GM21576 (cell line): ENCODE measurements at regions not wholly inside any gene's neighbourhood (a gene's known extent, or its start where the extent isn't known, plus 50 kb on each side); places are given as distances from the start of the nearest gene placed in this dataset.
"Not testable (repeated sequence)": the region's sequence is repeated elsewhere in the genome, so short reads cannot be mapped to it uniquely, and the experiment has no call there.

Experiments used
- ATAC-seq: cut with Tn5 transposase; IDR thresholded peaks from one replicate; pipeline ENCODE4 v1.9.1; 2021; ENCODE audit warnings: mild to moderate bottlenecking, moderate library complexity; ENCODE audit not compliant: unreplicated experiment

DNA sequence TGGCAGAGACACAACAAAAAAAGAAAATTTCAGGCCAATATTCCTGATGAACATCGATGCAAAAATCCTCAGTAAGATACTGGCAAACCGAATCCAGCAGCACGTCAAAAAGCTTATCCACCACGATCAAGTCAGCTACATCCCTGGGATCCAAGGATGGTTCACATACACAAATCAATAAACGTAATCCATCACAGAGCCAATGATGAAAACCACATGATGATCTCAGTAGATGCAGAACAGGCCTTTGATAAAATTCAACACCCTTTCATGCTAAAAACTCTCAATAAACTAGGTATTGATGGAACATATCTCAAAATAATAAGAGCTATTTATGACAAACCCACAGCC is 382.1 kb downstream of the IPMK start:
- not testable (repeated sequence) for ATAC-seq

DNA sequence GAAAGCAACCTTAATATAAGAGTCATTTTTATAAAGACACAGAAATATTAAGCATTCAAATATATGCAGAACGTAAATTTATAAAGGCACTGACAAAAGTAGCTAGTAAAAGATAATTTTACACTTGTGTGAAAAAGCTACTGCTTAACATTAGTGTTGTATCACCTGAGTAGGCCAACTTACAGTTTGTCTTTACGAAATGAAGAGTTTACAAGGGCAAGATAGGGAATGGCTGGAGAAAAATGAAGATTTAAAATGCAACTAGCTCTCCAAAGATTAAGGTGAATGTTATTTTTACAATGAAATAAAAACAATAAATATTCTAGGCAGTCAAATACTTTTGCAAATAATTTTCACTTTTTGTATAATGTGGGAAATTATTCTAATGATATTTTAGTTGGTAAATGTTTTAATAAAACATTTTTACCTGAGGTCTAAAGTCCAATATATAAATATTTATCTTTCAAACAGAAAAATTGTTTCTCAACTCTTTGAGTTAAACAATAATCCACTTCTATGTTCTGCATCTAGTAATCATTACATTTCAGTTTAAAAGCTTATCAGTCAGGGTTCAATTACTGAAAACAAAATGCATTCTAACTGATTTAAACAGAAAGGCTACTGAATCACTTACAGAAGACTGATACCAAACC is 382.6 kb downstream of the IPMK start:
- ATAC-seq, result no peak

DNA sequence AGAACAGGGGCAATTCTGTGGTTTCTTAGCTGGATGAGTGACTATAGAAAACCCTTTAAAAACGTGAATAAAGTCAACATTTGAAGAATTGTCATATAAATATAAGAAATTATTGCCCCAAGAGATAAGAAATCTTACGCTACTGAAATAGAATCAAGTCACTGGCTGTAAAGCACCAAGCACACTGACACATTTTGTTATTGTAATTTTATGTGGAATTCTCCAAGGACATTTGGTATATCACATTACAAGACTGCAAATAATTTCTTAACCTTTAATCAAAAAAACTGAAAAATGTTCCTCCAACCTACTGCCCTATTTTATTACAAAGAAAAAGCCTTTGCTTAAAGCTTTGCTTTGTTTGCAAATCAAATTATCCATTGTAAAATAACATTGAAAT is 383.3 kb downstream of the IPMK start:
- ATAC-seq, result no peak

DNA sequence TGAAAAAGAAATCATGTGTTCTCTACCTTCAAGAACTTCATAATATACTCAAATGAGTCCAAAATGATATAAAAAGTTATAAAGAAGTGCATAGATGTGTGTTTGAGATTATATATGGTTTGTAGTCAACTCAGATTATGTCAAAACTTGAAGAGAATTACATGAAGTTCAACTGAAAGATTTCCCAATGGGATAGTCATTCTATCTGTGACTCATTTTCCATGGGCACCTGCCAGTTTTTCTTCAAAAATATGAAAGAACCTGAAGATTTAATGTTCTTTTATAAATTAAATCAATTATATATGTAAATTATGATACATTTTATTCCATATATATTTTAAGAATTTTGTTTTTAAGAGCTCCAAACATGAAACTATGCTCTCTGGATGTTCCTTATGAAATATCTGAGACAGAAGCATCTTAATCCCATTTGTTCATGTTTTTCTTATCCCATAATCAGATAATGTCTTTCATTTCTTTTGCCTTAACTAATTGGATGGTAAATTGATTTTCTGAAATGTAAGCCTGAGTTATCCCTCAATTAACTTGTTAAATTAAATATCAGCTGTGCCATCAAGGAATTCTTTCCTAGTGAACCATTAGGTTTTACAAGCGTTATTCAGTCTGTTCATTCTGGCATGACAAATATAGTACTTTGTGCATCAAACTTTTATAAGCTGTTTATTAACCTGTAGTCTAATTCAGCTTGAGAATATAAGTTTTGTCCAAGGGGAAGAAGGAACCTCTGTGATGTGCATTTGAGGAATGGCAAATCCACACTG is 387.1 kb downstream of the IPMK start:
- no peak for ATAC-seq

DNA sequence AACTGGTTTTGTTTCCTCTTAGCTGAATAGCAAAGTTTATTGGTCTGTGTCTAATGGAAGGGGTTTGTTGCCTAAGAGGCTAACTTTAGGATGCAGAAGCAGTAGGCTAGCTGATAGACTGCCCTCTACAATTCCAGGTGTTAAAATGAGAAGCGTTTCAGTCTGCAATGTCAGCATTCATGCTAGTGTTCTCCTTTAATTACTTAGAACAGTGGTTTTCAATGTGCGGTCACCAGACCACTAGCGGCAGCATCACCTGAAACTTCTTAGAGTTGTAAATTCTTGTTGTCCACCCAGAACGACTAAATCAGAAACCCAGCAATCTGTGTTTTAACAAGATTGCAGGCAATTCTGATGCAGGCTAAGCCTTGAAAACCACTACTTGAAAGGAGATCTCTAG is 392.9 kb downstream of the IPMK start:
- ATAC-seq, result no peak

DNA sequence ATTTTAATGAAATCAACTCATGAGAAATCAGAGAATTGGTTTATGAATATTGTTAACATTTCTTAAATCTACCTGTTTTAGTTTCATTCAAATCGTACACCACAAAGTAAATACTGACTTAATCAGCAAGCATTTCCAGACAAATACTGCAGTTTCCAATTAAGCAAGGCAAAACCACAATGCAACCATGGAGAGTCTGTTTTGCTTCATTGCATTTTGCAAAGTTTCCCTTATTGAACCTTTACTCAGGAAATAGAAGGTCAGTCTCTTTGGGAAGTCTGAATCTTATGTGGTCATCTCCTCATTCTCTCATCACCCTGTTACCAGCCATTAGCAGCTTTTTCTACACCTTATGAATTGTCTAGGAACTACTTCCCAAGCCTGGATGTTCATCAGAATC is 400.5 kb downstream of the IPMK start:
- ATAC-seq, result no peak

DNA sequence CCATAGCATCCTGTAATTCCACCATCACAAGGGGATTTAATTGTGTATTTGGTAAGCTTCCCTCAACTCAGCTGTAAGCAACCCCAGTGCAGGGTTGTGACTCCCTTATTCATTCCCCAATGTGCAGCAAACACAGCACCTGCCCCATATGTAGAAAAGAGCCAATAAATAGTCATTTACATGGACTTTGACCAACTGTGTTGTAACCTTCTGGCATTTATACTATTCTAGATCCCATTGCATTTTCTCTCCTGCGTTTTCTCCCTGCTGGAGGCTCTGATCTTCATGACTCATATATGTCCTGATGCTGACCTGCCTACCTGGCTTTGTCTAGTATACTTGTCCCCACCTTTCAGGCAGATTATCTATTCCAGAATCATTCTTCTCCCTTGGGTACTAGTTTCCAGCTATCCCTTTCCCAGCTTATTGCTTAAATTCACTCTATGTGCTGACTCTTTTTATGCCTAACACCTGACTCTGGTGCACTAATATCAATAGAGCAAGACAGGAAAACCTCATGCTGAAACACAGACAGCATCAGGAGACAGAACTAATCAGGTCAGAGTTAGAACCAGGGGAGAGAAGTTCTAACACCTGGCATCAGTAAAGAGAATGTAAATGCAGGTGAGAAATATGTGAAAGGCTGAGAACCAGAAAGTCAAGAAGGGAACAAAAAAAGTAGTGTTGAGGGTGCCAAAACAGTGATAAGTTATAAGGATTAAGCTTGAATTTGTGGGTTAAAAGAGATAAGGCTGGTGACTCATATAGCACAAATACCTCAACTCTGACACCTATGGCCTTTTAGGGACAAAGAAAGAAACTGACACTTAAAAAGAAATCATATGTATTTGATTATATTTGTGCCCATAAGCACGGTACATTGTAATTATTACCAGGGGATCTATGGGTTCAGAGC is 402.7 kb downstream of the IPMK start:
- ATAC-seq, result no peak

DNA sequence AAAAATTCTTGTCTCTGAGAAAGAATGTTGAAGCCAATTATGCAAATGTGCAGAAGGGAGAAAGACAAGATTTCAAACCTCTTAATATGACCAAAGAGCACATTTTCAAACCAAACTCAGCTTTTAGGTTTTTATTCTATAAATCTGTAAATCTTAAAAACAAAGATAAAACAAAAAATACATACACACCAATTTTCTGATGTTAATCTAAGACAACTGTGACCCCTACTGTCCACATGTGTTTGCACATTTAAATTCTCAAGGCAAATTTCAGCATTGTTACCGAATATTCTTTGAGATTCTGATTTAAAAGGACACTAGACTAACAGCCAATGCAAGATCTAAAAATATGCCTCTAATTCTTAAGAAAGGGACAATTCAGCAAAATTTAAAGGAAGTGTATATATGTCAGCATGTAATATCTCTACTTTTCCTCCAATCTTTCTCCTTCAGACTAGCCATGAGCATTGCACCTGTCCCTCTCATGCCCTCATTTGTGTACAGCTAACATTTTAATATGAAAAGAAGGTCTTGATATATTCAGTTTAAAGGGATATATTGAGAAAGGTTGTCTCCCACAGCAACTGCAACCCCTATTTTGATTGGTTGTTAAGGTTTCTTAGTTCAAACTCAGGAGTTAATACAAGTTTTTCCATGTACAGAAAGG is 417.9 kb downstream of the IPMK start:
- ATAC-seq, result no peak

DNA sequence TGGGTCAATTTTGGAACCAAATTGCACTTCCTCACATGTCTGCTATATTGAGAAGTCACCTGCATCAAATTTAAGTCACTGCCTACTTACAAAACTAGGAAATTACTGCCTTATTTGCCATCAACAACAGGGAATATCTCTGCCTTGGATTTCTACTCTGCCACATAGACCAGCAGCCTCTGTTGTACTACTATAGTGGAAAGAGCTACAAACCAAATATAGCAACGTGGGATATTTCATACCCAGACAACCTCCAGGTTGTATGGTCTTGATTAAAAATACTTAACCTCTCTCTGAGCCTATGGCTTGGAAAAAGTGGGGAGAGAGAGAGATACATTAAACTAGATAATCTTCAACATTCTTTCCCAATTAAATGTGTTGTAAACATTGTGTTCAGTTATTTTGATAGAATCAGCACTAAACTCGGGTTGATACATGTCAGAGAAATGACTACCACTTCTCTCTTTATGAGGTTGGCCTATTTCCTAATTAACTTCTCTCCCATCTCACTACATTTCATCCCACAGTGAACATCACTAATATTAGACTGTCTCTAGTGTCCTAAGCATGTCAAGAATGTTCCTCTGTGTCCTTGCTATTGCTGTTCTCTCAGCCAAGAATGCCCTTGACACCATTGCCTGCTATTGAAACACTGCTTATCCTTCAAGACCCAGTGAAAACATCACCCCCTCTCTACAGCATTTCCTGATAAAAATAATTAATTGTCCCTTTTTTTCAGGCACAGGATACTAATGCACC is 421.2 kb downstream of the IPMK start:
- no peak for ATAC-seq

DNA sequence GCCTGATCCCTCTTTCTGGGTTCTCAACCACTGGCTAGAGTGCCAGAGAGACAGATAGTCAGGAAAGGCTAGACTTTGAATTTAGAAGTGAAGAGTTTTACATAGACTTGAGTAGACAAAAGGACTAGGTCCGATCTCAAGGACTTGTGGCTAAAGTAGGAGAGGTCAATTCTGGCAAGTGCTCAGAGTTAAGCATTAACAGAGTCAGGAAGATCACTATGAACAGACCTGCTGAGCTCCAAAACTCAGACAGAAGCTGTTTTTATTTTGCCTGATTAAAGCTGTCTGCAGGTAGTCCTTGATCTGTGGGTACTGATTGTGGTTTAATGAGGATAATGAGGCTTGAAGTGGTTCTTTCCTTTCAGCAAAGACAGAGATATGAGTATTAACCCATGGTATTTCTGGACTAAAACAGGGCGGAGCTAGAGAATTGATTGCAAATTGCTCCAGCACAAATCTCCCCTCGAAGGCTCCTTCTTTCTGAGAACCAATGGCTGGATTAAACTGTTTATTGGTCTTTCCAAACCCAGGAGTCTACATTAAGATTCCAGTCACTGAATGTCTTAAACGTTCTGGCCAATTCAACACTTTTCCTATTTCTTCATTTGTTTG is 423.2 kb downstream of the IPMK start:
- ATAC-seq, result no peak

DNA sequence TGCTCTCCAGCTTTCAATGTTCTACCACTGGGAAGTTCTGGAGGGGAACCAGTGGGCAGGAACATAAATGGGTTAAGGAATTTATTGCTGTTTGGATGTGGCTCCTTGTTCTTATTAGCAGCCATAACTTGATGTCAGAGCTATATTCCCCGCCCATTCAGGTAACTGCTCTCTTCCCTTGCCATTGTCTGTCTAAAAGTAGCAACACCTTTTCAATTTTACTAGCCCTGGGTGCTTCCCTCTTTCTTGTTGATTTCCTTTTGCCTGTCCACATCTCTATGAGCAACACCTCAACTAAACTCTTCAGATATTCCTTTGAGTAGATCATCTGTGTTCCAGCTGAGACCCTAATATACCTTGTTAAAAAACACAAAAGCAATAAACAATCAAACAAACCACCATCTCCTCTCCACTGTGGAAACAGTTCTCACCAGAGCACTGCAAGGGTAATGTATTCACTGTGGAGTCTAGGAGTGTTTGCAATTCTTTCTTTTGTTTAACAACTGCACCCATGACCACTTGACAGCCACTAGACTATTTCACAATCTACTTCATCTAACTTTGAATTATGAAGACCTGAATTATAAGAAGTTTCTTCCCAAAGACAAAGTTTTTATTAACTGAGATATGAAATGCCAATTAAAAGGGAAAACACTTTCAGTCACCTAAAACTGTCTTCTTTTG is 436.7 kb downstream of the IPMK start:
- no peak for ATAC-seq

DNA sequence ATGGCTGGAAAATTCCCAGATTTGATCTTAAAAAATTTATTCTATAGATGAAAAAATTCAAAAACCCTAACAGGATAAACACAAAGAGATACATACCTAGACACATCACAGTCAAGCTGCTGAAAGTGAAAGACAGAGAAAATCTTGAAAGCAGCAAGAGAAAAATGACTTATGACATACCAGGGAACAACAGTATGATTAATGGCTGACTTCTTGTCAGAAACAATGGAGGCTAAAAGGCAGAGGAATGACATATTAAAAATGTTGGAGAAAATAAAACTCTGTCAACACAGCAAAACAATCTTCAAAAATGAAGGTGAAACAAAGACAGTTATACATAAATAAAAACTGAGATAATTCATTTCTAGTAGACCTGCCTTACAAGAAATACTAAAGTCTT is 442.7 kb downstream of the IPMK start:
- ATAC-seq, result no peak

DNA sequence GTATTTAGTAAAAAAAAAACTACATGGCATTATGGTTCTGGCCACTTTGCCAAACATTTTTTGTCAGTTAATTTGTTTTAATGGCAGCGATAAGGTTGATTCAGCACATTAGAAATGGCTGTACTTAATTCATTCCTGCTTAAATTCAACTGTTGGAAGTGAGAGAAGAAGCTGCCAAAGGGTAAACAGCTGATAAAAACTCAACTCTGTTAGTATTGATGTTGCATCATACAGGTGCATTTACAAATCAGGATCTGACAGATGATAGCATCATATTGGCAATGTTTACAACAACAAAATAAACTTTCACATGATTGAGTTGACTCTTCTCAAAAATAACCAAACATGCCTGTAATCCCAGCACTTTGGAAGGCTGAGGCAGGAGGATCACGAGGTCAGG is 444.3 kb downstream of the IPMK start:
- ATAC-seq, result no peak

DNA sequence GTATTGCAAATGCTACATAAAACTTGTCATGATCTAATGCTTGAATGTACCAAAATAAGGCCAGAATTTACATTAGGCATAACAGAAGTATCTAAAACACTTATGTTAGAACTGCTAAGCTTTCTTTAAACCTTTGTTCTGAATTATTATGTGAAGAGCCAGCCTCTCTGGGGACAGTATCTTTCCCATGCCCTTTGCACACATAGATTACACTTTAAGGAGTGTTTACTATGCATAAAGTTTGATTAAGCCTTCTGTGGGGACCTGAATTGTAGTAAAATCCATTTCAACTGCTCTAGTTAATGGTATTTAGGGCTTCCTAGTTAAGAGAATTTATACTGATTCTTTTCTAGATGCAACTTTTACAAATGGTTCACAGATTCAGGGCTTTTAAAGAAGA is 444.7 kb downstream of the IPMK start:
- ATAC-seq, result no peak

DNA sequence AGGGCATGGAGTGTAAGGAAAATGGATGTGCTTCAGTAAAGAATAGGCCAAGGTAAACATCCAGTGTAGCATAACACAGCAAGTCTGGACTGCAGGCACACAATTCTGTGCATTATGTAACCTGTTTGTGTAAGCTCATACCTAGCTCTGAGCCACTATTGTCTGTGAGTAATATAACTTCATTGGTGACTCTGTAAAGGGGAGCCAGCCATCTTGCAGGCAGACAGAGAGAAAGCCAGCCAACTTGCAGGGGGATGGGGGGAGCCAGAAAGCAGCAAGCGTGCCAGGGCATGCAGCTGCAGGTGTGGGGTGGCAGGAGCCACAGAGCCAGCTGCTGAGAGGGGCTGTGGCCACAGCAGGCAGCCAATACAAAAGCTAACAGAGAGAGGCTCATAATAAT is 449.2 kb downstream of the IPMK start:
- ATAC-seq, result no peak

DNA sequence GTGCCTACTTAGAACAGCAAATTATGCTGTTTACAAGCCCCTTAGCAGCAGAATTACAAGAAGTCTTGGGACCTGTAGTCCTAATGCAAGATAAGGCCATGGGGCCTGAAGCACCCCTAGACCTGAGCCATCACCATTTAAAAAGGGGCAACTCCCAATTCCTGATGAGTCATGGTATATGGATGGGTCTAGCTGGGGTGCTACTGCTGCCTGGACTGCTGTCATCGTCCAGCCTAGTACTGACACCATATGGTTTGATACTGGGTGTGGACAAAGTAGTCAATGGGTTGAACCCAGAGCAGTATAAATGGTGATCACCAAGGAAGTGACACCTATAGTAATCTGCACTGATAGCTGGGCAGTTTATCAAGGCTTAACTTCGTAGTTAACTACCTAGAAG is 450.0 kb downstream of the IPMK start:
- no peak for ATAC-seq

DNA sequence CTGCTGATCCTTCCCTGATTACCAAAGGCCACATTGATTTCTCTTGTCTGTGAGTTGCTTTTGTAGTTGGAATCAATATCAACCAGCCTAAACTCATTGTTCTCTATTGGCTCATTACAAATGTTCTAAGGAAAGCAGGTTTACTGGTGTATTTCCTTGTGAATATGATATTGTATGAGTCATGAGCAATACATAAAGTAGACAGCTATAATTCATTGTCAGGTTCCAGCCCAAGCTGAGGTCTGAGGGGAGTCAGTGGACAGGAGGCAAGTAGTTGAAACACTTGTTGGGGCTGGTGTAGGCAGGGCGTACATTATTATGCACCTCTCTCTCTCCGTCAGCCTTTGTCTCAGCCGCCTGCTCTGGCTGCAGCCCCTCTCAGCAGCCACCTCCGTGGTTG is 451.7 kb downstream of the IPMK start:
- no peak for ATAC-seq

DNA sequence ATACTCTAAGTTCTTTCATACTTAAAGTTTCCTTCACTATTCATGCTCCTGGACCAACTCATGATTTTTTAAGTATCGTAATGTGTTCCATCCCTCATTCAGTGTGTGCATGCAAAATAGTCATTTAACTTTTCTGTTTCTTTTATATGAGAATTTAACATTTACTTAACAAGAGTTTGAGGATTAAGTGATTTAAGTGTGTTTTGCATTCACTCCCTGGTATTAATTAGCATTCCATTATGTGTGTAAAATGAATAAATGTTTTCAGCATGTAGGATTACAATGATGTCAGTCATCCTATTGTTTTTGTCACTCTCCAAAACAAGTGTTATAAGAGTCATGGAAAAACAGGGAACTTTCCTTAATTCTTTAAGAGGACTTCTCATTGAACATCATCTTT is 457.7 kb downstream of the IPMK start:
- no peak for ATAC-seq

DNA sequence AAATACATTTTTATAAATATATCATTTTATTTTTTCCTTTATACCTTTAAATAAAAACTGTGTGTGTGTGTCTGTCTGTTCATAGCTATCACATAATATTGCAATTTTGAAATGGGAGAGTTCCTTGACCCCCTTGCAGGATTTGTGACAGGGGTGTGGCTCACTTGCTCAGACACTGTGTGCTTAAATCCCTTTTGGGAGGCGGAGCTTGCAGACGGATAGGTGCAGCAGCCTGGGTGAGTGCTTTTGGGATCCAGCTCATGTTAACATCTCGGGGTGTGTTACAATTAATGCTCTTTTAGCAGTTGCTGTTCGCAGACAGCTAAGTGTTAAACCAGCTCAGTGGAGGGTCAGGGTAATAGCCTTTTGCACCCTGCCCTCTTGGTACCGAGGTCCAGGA is 459.8 kb downstream of the IPMK start:
- ATAC-seq, result no peak

DNA sequence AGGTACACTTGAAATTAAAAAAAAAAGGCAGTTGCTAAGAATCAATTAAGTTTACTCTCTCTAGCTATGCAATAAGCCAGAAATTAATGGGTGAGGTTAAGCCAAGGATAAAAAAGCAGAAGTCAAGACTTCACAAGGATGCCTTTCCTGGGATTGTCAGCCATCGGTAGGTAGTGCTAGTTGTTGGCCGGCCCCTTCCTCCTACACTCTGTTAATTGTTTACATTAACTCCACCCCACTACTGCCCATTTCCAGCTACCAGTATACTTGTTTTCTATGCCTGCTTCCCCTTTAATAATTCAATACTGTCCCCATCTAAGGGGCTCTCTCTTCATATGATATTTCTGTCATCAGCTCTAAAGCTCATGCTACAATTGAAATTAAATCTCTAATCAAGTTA is 461.0 kb downstream of the IPMK start:
- no peak for ATAC-seq
